ENCODE measurements at regions not wholly inside any gene's neighbourhood (a gene's known extent, or its start where the extent isn't known, plus 50 kb on each side); places are given as distances from the start of the nearest gene placed in this dataset.

DNA sequence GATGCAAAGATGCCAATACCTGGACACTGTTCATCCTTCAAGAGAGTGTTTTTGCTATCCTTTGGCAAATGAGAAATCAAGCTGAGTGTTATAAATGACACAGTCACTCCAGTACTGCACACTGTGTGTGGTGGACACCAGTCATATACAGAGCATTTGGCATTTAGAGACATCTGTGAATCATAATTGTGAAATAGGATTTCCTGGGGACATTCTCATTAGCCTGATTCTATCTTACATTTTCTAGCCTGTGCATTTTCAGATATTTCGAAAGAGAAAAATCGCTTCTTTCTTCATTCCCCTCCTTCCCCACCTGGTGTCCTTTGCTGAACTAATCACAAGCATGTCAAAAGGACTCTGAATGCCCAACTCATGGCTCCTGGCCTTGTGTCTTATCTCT, 781.0 kb upstream of the ARGLU1 start:
- TF ChIP-seq EZH2 (IDR thresholded peaks at IDR 0.05) (no peak), POLR2AphosphoS5 (IDR thresholded peaks at IDR 0.05; ENCODE audit: borderline replicate concordance, low read depth, low read length) (no peak), FOXP2 (optimal IDR thresholded peaks at IDR 0.05; ENCODE audit: control extremely low read depth, extremely low read length, insufficient read depth) (no peak)

All from SK-N-MC (cell line).